Activated naive CD4-positive, alpha-beta T cell (primary cell): ENCODE measurements at regions not wholly inside any gene's neighbourhood (a gene's known extent, or its start where the extent isn't known, plus 50 kb on each side); places are given as distances from the start of the nearest gene placed in this dataset.

Experiments
- DNase-seq, 4 experiments: peaks; one replicate each; lab custom pipeline; 2025; lab: John Stamatoyannopoulos, UW

DNA sequence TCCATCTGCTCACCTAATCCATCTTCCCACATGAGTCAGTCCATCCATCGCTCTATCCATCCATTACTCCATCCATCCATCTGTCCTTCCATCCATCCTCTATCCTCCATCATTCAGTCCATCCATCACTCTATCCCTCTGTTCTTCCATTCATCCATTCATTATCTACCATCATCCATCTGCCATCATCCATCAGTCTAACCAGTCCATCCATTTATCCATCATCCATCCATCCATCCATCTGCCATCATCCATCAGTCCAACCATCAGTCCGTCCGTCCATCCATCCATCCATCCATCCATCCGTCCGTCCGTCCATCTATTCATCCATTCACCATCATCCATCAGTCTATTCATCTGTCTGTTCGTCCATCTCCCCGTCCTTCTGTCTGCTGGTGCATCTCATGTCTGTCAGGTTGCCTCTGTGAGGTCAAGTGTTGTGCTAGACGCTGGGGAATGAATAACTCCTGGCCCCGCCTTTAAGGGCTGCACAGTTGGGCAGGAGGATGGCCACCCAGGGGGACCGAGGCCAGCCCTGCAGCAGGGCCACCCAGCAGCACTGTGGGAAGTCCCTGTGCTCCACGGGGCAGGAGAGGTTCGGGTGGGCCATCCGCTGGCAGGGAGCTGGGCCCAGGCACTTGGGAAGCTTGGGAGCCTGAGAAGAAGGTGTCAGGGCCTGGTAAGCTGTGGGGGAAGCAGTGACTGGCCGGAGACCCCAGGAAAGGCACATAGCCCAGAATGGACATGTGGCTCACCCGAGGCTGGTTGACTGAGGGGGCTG is 137.1 kb downstream of the CTTN start:
- DNase-seq, result no peak

DNA sequence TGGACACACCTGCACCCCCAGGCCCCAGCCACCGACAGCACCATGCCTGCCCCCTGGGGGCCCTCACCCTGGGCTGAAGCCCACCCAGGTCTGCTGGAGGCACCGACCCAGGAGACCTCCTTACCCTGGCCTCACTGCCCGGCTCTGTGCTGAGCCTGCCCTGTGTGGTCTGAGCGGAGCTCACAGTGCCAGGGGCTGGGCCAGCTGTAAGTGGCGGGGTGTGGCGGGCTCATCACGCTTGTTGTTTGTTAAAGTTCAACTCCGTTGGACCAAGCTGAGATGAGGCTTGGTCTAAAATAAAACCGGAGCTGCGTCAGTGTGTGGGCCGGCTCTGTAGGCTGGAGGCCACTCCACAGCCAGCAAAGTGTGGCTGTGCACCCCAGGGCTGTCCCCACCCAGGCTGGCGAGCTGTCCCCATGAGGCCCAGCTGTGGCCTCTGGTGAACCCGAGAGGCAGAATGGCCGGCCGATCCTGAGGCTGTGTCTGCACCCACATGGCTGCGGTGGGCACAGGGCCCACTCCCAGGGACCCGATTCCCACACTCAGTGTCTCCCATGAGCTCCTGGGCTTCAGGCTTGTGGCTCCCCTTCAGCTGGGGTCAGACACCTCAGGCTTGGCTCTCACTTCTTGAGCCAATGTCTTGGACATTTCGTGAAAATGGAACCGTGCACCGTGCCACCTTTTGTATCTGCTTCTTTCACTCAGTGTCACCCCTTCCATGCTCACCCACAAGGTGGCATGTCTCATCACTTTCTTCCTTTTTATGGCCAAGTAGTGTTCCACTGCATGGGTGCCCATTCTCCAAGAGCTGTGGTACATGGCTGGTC is 137.9 kb downstream of the CTTN start:
- no peak for DNase-seq

- no peak for DNase-seq
Measured at GRCh38 chr11:70537576-70538571, 139.5 kb downstream of the CTTN start.

DNA sequence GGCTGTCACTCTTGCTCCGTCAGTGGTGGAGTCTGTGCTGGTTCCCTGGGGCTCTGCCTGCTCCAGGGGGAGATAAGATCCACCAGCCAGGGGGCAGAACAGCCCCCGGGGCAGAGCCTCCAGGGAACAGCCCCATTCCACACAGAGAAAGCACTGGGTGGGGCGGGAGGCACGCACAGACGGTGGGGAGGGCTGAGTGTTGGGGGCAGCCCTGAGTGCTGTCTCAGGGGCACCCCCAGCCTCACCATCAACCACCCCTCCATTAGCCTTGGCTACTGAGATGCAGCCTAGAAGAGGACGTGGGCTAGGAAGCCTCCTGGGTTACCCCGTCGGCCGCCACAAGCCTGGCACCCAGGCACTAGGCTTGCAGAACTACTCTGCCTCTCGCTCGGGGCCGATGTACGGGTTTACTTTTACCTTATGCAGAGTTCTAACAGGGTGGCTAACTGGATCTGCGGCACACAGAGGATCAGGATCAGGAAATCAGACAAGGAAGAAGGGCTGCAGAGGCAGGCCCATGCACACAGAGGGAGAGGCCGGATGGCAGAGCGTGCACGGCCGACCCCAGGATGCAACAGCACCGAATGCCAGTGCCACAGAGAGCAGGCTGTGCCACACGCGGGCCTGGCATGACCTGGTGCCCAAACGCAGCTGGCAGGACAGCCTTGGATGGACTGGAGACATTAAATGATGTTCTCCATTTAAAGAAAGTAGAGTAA is 140.5 kb downstream of the CTTN start:
- DNase-seq, result no peak

GRCh38 chr11:70539360-70540095 is 141.2 kb downstream of the CTTN start:
- DNase-seq, result no peak

- DNase-seq, result no peak
Measured at GRCh38 chr11:70540196-70540595, 141.9 kb downstream of the CTTN start.

DNA sequence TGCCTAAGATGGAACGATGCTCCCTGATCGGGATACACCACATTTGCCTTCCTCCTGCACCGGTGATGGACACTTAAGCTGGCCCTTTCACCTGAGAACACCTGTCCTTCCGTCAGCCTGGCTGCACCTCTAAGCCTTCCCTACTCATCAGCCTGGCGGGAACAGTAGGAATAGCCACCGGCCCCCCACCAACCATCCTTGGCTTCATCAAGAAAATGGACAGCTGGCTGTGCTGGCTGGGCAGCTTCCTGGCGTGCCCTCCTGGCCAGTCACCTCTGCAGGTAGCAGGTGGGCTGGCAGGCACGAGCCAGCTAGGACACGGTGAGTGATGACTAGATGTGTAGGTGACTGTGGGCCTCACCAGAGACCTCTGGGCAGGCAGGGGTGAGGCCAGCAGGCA is 142.8 kb downstream of the CTTN start:
- no peak for DNase-seq

- no peak for DNase-seq
Measured at GRCh38 chr11:70541699-70542098, 143.4 kb downstream of the CTTN start.

DNA sequence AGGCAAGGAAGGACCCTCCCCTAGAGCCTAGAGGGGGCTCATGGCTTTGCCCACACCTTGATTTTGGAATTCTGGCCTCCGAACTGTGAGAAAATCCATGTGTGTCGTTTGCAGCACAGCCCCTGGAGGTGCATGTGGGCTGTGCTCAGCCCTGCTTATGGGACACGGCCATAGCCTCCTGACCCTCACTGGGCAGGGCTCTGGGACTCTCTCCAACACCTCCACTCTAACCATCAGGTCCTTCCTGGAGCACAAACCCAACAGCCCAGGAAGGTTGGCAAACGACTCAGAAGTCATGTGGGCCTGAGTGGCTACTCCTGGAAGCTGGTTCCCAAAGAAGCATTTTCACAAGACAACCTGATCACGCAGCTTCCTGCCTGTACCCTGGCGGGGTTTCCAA is 144.1 kb downstream of the CTTN start:
- no peak for DNase-seq

- DNase-seq, result no peak
Measured at GRCh38 chr11:70542811-70543210, 144.5 kb downstream of the CTTN start.

- no peak for DNase-seq
Measured at GRCh38 chr11:70543611-70544010, 145.3 kb downstream of the CTTN start.

DNA sequence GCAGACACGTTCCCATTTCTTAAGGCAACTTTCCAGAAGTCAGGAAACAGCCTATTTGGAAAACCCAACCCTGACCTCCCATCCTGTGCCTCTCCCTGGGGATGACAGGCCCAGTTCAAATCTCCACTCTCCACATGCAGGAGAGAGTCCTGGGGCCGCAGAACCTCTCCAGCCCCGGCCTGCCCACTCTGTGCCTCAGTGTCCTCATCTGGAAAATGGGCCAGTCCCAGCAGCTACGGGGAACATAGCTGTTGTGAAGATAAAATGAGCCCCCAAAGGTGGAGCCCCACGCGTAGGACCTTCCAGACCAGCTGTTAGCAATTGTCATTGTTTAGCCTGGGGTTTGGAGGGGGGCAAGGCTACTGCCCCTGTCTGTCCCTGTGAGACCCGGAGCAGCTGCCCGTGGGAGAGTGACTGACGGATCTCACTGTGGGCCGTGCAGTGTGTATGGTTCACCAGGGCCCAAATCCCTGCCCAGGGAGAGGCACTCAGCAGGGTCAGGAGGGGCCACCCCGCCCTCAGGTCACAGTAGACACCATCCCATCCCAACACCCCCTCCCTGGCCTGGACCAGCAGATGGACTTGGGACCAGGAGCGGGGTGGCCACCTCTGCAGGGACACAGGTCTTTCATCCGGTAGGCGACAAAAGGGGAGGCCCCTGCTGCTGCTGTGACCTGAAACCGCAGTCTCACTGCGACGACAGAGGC is 145.9 kb downstream of the CTTN start:
- DNase-seq, result no peak

DNA sequence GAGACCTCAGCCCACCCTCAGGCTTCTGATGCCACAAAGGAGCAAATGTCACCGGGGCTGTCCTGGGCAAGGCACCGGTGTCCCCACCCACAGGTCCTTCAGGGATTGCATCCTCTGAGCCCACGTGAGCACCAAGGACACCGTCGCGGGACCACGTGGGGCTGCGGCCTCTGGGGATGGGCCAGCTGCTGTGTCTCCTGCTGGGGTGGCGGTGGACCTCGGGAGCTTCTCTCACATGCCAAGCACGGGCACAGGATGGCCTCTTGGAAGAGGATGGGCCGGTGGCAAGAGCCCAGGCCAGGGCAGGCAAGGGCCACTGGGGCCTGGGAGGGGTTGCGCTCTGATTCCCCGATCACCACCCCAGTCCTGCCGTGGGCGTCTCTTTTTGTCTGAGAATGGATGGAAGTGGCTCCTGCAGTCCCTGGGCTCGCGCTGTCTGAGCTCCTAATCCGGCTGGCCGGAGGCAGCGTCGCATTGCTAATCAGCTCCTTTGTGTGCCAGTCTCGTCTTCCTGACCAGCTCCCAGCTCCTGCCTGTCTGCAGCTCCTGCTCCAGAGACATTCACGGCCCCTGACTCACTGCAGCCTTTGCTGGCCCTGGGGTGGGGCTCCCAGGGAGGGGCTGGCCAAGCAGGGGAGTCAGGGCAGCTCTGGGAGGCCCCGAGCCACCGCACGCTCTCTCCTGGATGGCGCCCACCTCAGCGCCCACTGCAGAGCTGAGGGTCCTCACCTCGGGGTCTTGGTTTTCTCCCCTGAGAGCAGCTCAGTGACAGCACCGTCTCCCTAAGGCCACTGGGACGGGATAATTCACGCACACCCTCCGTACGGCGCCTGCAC is 146.7 kb downstream of the CTTN start:
- DNase-seq, result no peak

DNA sequence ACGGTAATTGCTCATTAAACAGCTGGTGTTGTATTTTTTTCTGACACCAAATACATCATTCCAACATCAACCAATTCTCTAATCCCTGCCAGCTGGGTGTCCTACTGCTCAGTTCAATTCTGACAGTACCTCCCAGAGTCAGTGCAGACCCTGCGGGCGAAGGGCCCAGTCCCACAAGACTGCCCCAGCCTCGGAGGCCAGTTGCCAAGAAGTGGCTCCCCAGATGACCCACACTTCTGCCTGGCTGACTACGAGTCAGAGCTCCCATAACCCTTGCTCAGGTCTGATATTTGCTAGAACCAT is 147.2 kb downstream of the CTTN start:
- no peak for DNase-seq

DNA sequence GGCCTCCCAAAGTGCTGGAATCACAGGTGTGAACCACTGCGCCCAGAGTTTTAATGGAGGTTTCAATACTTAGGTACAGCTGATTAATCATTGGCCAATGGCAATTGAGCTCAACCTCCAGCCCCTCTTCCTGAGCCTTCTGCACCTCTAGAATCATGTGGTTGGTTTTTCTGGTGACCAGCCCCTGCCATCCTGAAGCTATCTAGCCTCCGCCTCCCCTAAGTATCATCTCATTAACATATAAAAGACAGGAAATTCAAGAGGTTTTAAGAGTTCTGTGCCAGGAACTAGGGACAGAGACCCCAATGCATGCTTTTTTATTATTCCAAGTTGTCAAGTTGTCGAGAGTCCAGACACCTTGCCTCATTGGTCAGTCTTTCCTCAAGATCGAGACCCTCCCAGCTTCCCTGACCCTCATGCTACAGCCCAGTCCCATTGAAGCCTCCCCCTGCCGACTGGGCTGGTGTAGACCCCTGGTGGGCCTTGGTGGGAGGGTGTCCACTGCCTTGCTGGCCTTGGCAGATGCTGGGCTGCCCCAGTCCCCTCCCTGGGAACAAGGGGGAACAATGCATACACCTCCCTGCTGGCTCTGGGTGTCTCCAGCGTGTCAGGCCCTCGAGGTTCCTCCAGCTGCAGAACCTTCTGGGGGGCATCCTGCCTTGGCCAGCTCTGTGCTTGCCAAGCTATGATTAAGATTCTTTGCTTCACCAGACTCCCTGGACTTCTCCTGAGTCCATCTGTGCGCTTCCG is 148.0 kb downstream of the CTTN start:
- DNase-seq, result no peak

DNA sequence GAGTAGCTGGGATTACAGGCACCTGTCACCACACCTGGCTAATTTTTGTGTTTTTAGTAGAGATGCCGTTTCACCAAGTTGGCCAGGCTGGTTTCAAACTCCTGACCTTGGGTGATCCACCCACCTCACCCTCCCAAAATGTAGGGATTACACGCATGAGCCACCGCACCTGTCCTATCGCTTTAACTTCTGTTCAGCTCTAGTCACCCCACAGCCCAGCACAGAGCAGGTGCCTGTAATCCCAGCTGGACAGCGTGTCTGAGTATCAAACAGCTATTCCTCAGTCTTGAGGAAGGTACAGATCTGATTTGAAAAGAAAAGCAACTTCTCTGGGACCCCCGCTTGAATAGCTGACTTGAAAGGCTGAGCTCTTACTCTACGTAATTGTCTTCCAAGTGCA is 149.1 kb downstream of the CTTN start:
- no peak for DNase-seq

- no peak for DNase-seq
Measured at GRCh38 chr11:70547821-70548670, 149.7 kb downstream of the CTTN start.

GRCh38 chr11:70548976-70549375 is 150.6 kb downstream of the CTTN start:
- DNase-seq, result no peak
